GM12865 (cell line): ENCODE measurements at regions not wholly inside any gene's neighbourhood (a gene's known extent, or its start where the extent isn't known, plus 50 kb on each side); places are given as distances from the start of the nearest gene placed in this dataset.

Experiments
- DNase-seq: peaks from one replicate; pipeline ENCODE4 v3.0.0; 2010; ENCODE audit warnings: low read depth
- H3K4me3 ChIP-seq: 2 replicates; pipeline ENCODE4 v1.5.1; 2011; ENCODE audit warnings: mild to moderate bottlenecking, low read depth, low read length, control low read depth
- CTCF ChIP-seq: IDR thresholded peaks from 2 replicates; pipeline ENCODE4 v1.5.1; 2011; ENCODE audit warnings: low read length, control low read depth, low read depth, inconsistent platforms; ENCODE audit not compliant: insufficient read depth; ENCODE audit errors: missing control alignments

GRCh38 chr4:160485071-160485687 lies 1382.3 kb downstream of the RAPGEF2 start:
- TF ChIP-seq CTCF = no peak
- no peak overlapping the region for H3K4me3 ChIP-seq
- DNase-seq = no peak

GRCh38 chr4:160492181-160492580 lies 1389.3 kb downstream of the RAPGEF2 start:
- H3K4me3 ChIP-seq = no peak overlapping the region
- TF ChIP-seq CTCF = no peak
- no peak for DNase-seq

- no peak for DNase-seq
- TF ChIP-seq CTCF = no peak
- H3K4me3 ChIP-seq = no peak overlapping the region
Observed at GRCh38 chr4:160493206-160493605, 1390.3 kb downstream of the RAPGEF2 start.

- no peak for TF ChIP-seq CTCF
- DNase-seq = no peak
- no peak overlapping the region for H3K4me3 ChIP-seq
Observed at GRCh38 chr4:160495356-160495755, 1392.5 kb downstream of the RAPGEF2 start.

GRCh38 chr4:160498211-160498610 lies 1395.3 kb downstream of the RAPGEF2 start:
- TF ChIP-seq CTCF = no peak
- DNase-seq = no peak
- no peak overlapping the region for H3K4me3 ChIP-seq

GRCh38 chr4:160505724-160506123 lies 1402.8 kb downstream of the RAPGEF2 start:
- DNase-seq = no peak
- no peak for TF ChIP-seq CTCF
- H3K4me3 ChIP-seq = no peak overlapping the region

GRCh38 chr4:160510928-160511327 lies 1408.0 kb downstream of the RAPGEF2 start:
- no peak for DNase-seq
- H3K4me3 ChIP-seq = no peak overlapping the region
- no peak for TF ChIP-seq CTCF
